ENCODE measurements at regions not wholly inside any gene's neighbourhood (a gene's known extent, or its start where the extent isn't known, plus 50 kb on each side); places are given as distances from the start of the nearest gene placed in this dataset.

DNA sequence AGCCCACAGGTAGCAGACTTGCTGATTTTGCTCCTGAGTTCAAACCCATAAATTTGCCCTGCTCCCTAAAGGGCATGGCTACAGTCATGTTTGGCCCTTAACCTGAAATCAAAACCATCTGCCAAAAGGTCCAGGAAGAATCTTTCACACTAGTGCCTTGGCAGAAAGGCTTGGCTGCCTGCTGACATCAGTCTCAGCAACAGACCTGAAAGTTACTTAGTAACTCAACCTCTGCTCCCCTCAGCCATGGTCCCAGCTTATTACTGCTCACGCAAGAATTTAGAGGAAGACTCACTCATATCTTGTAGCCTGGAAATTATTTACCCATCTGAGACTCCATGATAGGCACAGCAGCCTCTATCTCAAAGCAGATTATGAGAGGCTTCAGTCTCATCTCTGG, 98.0 kb upstream of the KIF2B start:
- TF ChIP-seq, protein P1, sequence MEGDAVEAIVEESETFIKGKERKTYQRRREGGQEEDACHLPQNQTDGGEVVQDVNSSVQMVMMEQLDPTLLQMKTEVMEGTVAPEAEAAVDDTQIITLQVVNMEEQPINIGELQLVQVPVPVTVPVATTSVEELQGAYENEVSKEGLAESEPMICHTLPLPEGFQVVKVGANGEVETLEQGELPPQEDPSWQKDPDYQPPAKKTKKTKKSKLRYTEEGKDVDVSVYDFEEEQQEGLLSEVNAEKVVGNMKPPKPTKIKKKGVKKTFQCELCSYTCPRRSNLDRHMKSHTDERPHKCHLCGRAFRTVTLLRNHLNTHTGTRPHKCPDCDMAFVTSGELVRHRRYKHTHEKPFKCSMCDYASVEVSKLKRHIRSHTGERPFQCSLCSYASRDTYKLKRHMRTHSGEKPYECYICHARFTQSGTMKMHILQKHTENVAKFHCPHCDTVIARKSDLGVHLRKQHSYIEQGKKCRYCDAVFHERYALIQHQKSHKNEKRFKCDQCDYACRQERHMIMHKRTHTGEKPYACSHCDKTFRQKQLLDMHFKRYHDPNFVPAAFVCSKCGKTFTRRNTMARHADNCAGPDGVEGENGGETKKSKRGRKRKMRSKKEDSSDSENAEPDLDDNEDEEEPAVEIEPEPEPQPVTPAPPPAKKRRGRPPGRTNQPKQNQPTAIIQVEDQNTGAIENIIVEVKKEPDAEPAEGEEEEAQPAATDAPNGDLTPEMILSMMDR (conservative IDR thresholded peaks at IDR 0.05; ENCODE audit: low read depth, low read length) = no peak
- no peak for TF ChIP-seq EZH2 (IDR thresholded peaks at IDR 0.05; ENCODE audit: borderline replicate concordance, low read depth, low read length, poor library complexity, severe bottlenecking)

Data from A673 (cell line).